ENCODE measurements at regions not wholly inside any gene's neighbourhood (a gene's known extent, or its start where the extent isn't known, plus 50 kb on each side); places are given as distances from the start of the nearest gene placed in this dataset.
"Not testable (repeated sequence)": the region's sequence is repeated elsewhere in the genome, so short reads cannot be mapped to it uniquely, and the experiment has no call there.

DNA sequence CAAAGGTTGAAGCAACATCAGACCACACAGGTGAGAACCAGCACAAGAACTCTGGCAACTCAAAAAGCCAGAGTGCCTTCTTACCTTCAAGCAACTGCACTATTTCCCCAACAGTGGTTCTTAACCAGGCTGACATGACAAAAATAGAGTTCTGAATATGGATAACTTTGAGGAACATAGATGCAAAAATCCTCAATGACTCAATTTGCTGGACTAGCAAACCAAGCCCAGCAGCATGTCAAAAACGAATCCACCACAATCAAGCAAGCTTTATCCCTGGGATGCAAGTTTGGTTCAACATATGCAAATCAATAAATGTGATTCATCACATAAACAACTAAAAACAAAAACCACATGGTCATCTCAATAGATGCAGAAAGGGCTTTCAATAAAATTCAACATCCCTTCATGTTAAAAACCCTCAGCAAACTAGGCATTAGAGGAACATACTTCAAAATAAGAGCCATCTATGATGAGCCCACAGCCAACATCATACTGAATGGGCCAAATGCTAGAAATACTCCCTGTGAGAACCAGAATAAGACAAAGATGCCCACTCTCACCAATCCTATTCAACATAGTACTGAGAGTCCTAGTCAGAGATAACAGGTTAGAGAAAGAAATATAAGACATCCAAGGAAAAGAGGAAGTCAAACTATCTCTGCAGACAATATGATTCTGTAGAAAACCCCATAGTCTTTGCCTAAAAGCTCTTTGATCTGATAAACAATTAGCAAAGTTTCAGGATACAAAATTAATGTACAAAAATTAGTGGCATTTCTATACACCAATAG is 110.5 kb upstream of the NBPF19 start:
- TF ChIP-seq, protein P1, sequence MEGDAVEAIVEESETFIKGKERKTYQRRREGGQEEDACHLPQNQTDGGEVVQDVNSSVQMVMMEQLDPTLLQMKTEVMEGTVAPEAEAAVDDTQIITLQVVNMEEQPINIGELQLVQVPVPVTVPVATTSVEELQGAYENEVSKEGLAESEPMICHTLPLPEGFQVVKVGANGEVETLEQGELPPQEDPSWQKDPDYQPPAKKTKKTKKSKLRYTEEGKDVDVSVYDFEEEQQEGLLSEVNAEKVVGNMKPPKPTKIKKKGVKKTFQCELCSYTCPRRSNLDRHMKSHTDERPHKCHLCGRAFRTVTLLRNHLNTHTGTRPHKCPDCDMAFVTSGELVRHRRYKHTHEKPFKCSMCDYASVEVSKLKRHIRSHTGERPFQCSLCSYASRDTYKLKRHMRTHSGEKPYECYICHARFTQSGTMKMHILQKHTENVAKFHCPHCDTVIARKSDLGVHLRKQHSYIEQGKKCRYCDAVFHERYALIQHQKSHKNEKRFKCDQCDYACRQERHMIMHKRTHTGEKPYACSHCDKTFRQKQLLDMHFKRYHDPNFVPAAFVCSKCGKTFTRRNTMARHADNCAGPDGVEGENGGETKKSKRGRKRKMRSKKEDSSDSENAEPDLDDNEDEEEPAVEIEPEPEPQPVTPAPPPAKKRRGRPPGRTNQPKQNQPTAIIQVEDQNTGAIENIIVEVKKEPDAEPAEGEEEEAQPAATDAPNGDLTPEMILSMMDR (IDR thresholded peaks at IDR 0.05), result not testable (repeated sequence)
- TF ChIP-seq POLR2A (IDR thresholded peaks at IDR 0.05), result not testable (repeated sequence)

Data from ovary (tissue), 3 donors.